ENCODE measurements at regions not wholly inside any gene's neighbourhood (a gene's known extent, or its start where the extent isn't known, plus 50 kb on each side); places are given as distances from the start of the nearest gene placed in this dataset.
"Not testable (repeated sequence)": the region's sequence is repeated elsewhere in the genome, so short reads cannot be mapped to it uniquely, and the experiment has no call there.

DNA sequence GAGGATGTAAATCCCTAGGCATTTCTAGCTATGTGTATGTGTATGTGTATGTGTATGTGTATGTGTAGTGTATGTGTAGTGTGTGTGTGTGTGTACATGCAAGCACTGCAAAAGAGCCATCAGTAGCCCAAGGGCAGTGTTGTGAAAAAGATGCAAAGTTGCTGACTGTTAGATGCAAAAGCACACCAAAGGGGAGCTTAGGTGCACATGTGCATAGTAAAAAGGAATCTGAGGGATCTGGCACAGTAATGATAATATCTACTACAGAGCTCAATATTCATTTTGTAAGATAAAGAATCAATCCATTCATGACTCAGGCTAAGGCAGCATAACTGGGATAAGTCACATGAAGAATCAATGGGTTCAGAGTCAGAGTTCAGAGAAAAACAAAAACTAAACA lies 80.2 kb downstream of the TMEM47 start:
- no peak overlapping the region for H3K27ac ChIP-seq

DNA sequence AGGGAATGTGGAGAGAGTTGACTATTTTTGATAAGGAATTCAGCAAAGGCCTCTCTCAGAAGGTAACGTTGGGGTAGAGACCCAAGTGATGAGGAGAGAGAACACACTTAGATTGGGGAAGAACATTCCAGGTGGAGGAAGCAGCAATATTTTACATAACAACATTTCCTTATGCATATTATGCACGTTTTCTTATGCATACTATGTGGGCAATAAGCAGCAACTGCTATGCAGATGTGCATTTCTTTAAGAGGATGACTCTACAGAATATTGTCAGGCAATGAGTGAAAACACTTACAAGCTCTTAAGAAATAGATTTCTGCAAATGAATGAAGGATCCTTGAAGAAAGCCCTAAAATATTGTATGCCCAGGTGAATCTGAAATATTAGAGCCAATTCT lies 91.1 kb downstream of the TMEM47 start:
- DNase-seq (ENCODE audit: low read depth, low spot score): no peak

More for the DNA sequence above, 80.2 kb downstream of the TMEM47 start:
- DNase-seq (ENCODE audit: low read depth, low spot score): no peak

DNA sequence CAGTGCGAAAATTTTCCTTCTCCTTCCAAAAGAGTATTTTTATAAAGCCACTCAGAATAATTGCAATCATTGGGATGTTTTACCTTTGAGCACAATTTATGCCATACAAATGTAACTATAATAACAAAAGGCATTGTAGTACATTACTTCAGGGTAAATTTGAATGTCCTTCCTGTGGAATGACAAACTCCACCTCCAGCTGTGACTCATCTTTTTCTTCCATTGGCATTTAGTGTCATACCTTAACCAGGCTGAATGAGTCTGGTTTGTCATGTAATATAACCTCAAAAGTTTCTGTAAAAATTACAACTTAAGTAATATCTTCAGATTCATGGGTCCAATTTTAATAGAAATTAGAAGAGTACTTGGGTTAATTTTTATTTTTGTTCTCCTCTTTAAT lies 93.3 kb downstream of the TMEM47 start:
- no peak overlapping the region for H3K27ac ChIP-seq
- no peak for DNase-seq (ENCODE audit: low read depth, low spot score)

More for the DNA sequence above, 91.1 kb downstream of the TMEM47 start:
- no peak overlapping the region for H3K27ac ChIP-seq

DNA sequence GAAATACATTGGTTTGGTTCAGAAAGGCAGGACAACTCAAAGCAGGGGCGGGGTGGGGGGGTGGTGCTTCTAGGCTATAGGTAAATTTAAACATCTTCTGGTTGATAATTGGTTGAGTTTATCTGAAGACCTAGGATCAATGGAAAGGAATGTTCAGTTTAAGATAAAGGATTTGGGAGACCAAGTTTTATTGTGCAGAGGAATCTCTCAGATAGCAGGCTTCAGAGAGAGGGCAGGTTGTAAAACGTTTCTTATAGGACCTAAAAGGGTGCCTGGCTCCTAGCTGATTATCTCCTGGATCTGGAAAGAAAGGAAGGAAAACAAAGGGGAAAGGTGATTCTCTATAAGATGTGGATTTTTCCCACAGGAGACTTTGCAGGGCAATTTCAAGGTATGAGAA lies 94.0 kb downstream of the TMEM47 start:
- H3K27ac ChIP-seq: no peak overlapping the region
- DNase-seq (ENCODE audit: low read depth, low spot score): no peak

GRCh38 chrX:34562006-34562405 lies 95.1 kb downstream of the TMEM47 start:
- peak overlapping the region; percentile 47 for H3K27ac ChIP-seq
- DNase-seq (ENCODE audit: low read depth, low spot score): no peak

DNA sequence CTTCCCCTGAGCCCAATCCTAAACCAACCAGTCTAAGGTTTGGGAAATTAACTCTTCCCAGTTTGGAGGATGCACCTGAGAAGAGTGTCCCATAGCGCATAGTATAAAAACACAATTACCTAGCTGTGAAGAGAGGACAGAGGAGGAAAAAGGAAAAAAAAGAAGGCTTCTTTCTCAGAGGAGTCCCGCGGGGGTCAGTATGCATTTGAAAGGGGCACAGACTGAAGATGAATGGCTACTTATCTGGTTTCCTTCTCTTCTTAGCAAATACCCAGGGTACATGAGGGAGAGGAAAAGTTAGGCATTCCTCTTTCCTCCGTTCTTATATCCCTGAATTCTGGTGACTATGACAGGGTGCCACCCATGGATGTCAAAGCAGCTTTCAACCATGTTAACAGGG lies 96.9 kb downstream of the TMEM47 start:
- DNase-seq (ENCODE audit: low read depth, low spot score): no peak
- H3K27ac ChIP-seq: no peak overlapping the region

DNA sequence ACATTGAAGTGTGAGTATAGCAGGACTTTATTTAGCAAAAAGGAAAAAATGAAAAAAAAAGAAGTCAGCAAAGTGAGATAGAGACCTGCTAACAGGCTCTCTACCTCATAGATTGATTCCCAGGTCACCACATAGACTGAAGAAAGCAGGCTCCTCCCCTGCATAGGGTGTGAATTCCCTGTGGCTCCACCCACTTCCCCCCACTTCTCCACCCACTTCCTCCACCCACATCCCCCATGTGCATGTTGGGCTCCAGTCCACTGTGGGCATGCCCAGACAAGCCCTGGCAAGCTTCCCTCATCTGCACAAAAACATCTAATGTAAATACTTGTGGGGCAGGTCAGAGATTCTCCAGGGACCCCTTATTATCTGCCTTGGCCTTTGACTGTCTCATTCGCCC lies 97.8 kb downstream of the TMEM47 start:
- no peak for DNase-seq (ENCODE audit: low read depth, low spot score)
- no peak overlapping the region for H3K27ac ChIP-seq

DNA sequence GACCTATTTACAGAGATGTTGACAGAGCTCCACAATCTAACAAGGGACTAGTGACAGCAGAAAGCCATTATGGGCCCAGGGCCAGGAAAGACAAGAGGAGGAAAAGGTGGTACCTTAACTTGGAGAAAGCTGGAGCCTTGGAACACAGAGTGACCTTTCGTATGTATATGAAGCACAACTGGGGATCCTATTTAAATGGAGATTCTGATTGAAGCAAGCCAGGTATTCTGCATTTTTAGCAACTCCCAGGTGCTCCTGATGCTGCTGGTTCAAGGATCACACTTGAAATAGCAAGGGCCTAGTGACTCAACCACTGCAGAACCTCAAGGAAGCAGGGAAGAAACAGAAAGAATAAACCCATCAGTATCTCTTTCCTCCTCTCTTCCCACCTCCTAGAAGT lies 99.4 kb downstream of the TMEM47 start:
- no peak for DNase-seq (ENCODE audit: low read depth, low spot score)
- no peak overlapping the region for H3K27ac ChIP-seq

DNA sequence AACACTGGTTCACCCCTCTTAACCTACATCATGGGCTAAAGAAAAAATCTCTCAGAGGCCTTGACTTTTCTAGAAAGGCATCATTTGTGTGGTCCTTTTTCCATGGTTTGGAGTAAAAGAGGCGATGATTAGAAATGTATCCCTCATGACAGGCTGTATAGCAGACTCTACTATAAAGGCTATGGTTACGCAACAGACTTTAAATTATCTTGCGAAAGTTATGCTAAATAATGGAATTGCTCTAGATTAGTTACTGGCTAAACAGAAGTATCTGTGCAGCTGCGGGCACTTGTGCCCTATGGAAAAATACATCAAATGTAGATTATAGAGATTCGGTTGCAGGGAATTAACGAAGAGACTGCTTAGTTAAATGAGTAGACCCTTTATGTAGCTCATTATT lies 101.6 kb downstream of the TMEM47 start:
- no peak for DNase-seq (ENCODE audit: low read depth, low spot score)
- no peak overlapping the region for H3K27ac ChIP-seq

DNA sequence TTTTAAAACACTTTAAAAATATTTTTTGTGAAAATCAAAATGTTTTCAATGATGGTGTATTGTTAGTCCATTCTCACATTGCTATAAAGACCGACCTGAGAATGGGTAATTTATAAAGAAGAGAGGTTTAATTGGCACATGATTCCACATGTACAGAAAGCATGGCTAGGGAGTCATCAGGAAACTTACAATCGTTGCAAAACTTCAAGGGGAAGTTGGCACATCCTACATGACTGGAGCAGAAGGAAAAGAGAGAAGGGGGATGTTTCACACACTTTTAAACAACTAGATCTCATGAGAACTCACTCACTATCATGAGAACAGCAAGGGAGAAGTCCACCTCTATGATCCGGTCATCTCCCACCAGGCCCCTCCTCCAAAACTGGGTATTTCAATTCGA lies 110.7 kb downstream of the TMEM47 start:
- DNase-seq (ENCODE audit: low read depth, low spot score): no peak
- H3K27ac ChIP-seq: no peak overlapping the region

- DNase-seq (ENCODE audit: low read depth, low spot score): peak; percentile 6
- peak overlapping the region; percentile 36 for H3K27ac ChIP-seq
These were observed 129.0 kb downstream of the TMEM47 start for GRCh38 chrX:34528081-34528480.

DNA sequence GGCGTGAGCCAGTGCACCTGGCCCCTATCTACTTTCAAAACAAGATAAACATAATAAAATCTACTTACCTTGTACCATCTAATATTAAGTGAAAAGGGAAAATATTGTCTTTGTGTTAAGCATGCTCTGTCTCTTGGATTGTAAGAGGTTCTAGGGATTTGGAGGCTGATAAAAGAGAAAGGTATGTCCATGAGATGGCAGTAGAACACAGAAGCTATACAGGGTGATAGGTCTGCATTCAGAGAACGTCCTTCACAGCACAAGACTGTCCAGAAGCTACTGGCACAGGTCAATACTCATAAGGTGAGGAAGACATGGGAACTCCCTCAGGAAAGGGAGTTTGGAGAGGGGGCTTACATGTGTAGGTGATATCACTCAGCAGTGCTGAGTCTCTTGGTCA lies 135.5 kb downstream of the TMEM47 start:
- H3K27ac ChIP-seq: no peak overlapping the region
- no peak for DNase-seq (ENCODE audit: low read depth, low spot score)

DNA sequence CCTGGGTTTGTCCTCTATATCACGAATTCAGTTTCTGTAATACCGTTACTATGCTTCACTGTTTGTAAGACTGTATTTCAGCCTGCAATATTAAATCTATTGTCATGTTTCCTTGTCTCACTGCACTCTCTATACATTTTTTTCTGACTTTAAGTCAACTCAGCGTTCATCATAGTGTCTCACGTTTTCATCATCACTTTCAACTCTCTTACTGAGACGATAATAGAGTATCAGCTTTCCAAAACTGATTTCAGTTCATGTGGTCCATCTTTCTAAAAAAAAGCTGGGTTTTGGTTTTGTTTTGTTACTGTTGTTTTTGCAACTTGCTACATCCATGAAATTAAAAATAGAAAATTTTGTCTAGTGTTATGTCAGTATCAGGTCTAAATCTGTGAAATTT lies 147.7 kb downstream of the TMEM47 start:
- no peak for DNase-seq (ENCODE audit: low read depth, low spot score)
- no peak overlapping the region for H3K27ac ChIP-seq

- no peak for DNase-seq (ENCODE audit: low read depth, low spot score)
- H3K27ac ChIP-seq: no peak overlapping the region
These were observed 154.0 kb downstream of the TMEM47 start for GRCh38 chrX:34503119-34503518.

DNA sequence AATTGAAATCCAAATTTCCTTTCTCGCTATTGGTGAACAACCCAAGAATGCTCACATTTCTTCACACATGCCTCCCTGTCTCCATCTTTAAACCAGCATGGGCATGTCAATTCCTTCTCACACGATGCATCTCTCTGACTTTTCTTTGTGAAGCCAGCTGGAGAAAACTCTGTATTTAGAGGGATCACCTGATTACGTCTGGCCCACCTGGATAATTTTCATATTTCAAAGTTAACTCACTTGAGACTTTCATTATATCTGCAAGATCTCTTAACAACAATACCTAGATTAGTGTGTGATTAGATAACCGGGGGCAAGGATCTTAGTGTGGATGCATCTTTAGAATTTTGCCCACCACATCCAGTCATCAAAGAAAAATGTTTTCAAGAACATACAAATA lies 164.0 kb downstream of the TMEM47 start:
- no peak for DNase-seq (ENCODE audit: low read depth, low spot score)
- H3K27ac ChIP-seq: no peak overlapping the region

DNA sequence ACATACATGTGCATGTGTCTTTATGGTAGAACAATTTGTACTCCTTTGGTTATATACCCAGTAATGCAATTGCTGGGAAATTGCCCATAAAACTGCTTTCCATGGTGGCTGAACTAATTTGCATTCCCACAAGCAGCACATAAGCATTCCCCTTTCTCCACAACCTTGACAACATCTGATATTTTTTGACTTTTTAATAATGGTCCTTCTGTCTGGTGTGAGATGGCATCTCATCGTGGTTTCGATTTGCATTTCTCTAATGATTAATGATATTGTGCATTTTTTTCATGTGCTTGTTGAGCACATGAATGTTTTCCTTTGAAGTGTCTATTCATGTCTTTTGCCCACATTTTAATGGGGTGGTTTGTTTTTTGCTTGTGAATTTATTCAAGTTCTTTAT lies 166.0 kb downstream of the TMEM47 start:
- H3K27ac ChIP-seq: no peak overlapping the region
- no peak for DNase-seq (ENCODE audit: low read depth, low spot score)

DNA sequence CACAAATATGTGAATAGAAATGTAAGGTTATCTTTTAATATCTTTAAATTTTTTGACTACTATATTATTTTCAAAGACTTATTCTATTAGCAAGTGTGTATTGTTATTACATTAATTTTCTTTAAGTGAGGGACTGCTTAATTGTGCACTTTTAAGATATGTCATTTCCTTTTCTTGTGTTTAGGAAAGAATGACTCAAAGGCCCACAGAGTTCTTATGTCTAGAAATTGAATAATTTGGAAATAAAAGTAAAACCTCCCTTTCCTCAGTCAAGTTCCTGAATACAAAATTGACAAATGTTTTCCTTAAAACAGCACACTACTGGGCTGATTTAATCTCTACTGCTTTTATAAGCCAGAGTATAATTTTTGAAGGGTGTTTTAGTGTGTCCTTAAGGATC lies 169.7 kb downstream of the TMEM47 start:
- DNase-seq (ENCODE audit: low read depth, low spot score): no peak

DNA sequence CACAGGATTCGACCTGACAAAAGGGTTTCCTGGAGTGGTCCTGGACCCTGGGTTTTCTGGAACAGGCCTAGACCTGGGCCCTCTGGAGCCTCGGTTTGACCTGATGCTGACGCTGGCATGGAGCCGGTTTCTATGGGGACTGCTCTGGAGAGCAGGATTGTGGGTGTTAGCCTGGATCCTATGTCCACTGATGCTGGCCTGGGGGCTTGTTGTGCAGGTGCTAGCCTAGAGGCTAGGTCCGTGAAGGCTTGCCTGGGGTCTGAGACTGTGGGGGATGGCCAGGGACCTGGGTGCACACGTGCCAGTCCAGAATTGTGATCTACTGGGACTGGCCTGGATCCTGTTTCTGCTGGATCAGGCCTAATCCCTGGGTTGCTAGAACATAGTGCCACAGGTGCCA lies 173.1 kb downstream of the TMEM47 start:
- DNase-seq (ENCODE audit: low read depth, low spot score): no peak
- no peak overlapping the region for H3K27ac ChIP-seq

More for the DNA sequence above, 169.7 kb downstream of the TMEM47 start:
- H3K27ac ChIP-seq: no peak overlapping the region

DNA sequence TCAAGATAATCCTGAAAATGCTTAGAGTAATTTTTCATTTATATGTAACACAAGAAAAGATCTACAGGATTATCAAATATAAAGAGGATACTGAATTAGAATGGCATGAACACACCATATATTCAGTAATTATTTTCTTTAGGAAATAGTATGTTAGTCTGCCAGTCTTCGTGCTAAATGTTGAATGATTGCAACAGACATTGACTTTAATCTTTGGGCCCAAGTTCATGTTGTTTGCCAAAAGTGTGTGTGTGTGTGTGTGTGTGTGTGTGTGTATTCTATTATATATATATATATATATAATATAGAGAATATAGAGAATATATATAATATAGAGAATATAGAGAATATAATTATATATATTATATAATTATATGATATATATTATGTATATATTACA lies 186.6 kb downstream of the TMEM47 start:
- no peak overlapping the region for H3K27ac ChIP-seq
- no peak for DNase-seq (ENCODE audit: low read depth, low spot score)

- H3K27ac ChIP-seq: peak overlapping the region; percentile 28
- DNase-seq (ENCODE audit: low read depth, low spot score): peak; percentile 26
These were observed 189.6 kb downstream of the TMEM47 start for GRCh38 chrX:34467437-34467836.

GRCh38 chrX:34463220-34463619 lies 193.9 kb downstream of the TMEM47 start:
- DNase-seq (ENCODE audit: low read depth, low spot score); H3K27ac ChIP-seq: not testable (repeated sequence)

DNA sequence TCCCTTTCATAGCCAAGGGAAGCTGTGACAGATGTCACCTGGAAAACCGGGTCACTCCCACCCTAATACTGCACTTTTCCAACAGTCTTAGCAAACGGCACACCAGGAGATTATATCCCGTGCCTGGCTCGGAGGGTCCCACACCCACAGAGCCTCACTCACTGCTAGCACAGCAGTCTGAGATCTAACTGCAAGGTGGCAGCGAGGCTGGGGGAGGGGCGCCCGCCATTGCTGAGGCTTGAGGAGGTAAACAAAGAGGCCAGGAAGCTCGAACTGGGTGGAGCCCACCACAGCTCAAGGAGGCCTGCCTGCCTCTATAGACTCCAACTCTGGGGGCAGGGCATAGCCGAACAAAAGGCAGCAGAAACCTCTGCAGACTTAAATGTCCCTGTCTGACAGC lies 199.2 kb downstream of the TMEM47 start:
- not testable (repeated sequence) for DNase-seq (ENCODE audit: low read depth, low spot score)

DNA sequence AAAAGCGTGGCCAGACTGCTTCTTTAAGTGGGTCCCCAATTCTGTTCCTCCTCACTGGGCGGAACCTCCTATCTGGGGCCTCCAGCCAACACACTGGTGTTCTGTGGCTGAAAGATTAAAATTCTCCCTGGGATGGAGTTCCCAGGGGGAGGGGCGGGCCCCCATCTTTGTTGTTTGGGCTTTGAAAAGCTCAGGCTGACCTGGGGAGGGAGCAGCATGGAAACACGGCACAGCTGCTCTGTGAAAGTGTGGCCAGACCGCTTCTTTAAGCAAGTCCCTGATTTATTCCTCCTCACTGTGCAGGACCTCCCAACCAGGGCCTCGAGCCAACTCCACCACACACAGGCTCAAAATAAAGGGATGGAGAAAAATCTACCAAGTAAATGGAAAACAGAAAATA lies 219.5 kb downstream of the TMEM47 start:
- no peak for DNase-seq (ENCODE audit: low read depth, low spot score)
- no peak overlapping the region for H3K27ac ChIP-seq

More for the DNA sequence above, 199.2 kb downstream of the TMEM47 start:
- H3K27ac ChIP-seq: not testable (repeated sequence)
